Cerebellar cortex (tissue), 1 donor: ENCODE measurements at regions not wholly inside any gene's neighbourhood (a gene's known extent, or its start where the extent isn't known, plus 50 kb on each side); places are given as distances from the start of the nearest gene placed in this dataset.
"Not testable (repeated sequence)": the region's sequence is repeated elsewhere in the genome, so short reads cannot be mapped to it uniquely, and the experiment has no call there.

Source experiments
- DNase-seq: peaks from one replicate; pipeline ENCODE4 v3.0.0-alpha.2; 2015; ENCODE audit warnings: low spot score

DNA sequence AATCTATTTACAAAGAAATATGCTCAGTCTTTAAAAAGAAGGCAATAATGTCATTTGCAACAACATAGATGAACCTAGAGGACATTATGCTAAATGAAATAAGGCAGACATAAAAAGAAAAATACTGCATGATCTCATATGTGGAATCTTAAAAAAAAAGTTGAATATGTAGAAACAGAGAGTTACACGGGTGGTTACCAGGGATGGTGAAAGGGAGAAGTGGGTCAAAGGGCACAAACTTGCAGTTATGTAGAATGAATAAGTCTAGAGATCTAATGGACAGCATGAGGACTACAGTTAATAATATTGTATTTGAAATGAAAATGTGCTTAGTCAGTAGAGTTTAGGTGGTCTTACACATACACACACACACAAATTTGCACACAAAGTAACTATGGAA, 88.2 kb upstream of the CCDC71L start:
- DNase-seq = no peak

DNA sequence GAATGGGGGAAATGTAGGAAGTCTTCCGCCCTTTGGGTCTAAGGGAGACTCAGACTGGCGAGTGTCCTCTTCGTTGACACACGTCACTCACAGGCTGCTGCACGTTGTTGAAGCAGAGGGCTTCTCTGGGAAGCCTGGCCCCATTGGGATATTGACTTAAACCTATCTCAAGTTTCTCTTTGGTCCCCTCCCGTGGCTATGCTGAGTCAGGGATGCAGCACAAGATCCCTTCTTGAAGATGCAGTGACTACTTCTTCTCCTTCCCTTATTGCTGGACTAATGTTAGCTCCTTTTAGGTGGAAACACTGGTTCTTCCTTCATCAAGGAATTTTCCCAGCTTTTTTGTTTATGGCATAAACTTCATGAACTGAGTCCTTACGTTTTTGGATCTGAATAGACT, 89.8 kb upstream of the CCDC71L start:
- no peak for DNase-seq

DNA sequence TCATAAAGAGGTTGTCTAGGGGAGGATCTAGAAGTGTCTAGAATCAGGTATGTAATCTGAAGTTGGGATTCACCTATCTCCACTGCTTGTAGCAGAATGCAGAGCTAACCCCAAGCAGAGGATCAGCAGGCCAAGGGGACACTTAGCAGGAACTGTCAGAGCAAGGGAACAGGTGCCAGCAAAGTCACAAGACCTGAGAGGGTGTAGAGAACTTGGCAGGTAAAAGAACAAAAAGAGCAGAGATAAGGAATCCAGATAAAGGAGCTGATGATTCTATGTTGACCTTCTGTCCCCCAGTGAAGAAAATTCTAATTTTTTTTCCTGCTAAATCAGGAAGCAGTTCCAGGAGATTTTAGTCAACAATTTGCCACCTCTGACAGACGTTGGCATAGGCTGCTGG, 91.4 kb upstream of the CCDC71L start:
- DNase-seq = no peak

DNA sequence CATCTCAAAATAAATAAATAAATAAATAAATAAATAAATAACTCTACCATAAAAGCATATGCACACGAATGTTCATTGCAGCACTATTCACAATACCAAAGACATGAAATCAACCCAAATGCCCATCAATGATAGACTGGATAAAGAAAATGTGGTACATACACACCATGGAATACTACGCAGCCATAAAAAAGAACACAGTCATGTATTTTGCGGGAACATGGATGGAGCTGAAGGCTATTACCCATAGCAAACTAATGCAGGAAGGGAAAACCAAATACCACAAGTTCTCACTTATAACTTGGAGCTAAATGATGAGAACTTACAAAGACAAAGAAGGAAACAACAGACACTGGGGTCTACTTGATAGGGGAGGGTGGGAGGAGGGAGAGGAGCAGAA, 94.1 kb upstream of the CCDC71L start:
- not testable (repeated sequence) for DNase-seq

DNA sequence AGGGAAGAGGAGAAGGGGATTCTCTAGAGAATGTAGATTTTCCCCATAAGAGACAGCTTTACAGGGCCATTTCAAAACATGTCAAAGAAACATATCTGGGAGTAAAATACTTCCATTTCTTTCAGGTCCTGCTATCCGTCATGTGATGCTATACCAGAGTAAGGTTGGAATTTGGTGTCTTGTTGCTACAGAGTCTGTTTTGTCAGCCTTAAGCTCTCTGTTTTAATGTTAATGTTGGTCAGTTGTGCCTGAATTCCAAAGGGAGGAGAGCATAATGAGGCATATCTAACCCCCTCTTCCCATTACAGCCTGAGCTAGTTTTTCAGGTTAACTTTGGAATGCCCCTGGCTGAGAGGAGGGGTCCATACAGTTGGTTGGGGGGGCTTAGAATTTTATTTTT, 94.7 kb upstream of the CCDC71L start:
- no peak for DNase-seq

DNA sequence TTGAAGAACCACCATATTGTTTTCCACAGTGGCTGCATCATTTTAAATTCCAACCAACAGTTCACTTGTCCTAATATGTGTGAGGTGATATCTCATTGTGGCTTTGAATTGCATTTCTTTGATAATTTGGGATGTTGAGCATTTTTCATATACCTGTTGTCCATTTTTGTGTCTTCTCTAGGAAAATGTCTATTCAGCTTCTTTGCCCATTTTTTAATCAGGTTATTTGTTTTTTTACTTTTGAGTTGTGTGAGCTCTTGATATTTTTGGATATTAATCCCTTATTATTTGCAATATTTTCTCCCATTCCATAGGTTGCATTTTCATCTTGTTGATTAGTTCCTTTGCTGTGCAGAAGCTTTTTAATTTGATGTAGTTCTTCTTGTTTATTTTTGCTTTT, 95.1 kb upstream of the CCDC71L start:
- no peak for DNase-seq

DNA sequence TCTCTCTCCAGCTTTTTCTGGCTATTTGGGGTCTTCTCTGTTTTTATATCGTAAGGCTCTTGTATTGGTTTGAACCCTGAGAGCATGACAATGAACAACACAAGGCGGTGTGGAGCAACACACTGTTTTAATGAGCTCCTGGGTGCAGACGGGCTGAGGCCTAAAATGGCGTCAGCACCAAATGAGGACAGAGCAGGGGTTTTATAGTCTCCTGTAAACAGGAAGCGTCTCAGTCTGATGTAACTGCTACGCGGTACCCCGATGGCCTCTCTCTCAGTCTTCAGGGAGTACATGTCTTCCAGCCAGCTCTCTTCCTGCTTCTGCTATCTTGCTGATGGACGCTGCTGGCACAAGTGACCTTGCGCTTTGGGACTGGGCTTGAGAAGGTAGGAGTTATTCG, 95.9 kb upstream of the CCDC71L start:
- no peak for DNase-seq

DNA sequence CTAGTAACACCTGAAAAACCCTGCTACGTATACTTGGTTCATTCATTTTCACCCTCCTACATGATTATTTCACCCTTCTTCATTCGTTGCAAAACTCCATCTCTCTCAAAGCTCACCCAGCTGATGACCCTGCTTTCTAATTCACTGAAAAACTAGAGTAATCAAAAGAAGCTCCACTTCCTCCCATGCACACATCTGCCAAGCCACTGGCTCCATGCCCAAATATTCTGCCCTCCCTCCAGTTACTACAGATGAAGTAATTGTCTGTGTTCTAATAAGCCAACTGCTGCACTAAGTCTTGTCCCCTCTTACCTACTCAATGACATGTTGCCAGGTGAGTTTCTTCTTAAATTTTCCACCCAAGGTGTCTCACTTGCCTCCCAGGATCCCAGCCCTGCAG, 96.9 kb upstream of the CCDC71L start:
- no peak for DNase-seq

DNA sequence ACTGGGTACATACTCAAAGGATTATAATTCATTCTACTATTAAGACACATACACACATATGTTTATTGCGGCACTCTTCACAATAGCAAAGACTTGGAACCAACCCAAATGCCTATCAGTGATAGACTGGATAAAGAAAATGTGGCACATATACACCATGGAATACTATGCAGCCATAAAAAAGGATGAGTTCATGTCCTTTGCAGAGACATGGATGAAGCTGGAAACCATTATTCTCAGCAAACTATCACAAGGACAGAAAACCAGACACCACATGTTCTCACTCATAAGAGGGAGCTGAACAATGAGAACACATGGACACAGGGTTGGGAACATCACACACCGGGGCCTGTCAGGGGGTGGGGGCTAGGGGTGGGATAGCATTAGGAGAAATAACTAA, 101.9 kb upstream of the CCDC71L start:
- DNase-seq = not testable (repeated sequence)

DNA sequence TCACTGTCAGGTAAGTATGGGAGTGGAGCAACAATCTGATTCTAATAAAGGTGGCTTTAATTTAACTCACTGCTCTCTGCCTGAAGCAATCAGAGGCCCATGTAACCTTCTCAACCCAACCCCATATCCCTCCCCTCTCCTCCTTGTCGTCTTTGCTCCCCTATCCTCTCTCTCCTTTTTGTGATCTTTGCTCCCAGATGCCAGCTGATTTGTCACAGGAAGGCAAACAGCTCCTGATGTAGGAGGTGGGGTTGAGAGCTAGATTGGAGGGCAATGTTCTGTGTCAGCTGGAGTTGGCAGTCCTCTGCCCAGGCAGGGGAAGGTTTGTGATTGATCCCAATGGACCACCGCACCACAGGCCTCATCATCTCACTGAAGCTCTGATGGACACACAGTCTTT, 101.4 kb upstream of the PIK3CG start:
- DNase-seq = no peak

DNA sequence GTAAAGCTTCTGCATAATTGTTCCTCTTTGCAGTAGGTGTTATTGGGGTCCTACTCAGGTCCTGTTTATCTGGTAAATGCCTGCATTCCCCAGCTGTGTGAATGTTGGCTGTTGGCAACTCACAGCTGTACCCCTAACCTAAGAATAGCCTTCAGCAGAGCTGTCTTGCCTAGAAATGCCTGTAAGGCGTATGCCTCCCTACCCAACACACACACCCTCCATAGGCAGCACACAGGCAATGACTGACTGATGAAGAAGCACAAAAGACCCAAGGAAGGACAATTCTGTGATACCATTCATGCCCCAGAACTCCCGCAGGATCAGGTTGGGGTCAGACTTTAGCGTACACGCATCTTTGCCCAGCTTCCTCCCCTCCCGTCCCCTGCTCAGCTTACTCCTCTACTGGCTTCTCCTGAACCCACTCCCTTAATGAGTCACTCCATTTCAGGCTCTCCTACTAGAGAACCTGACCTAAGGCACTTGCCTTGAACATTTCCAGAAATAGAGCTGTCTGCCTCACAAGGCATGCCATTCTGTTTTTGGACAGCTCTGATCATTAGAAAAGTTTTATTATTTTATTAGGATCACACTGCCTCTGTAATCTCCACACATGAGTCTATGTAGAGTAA, 99.2 kb upstream of the PIK3CG start:
- DNase-seq = no peak

DNA sequence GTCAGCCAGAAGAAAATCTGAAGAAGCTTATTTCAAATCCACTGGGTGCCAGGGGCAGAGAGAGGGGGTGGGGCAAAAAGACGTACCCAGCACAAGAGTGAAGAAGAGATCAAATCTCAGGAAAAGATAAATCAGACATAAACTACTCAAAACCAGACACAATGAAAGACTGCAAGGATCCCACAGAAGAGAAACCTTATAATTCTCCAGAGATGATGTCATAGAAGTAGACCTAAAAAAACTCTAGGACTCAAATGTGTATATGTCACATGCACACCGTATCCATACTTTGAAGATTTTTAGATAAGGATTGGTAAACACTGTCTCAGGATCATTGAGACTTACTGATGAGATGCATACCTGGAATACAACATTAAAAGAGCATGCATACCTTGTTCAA, 98.5 kb upstream of the PIK3CG start:
- no peak for DNase-seq

DNA sequence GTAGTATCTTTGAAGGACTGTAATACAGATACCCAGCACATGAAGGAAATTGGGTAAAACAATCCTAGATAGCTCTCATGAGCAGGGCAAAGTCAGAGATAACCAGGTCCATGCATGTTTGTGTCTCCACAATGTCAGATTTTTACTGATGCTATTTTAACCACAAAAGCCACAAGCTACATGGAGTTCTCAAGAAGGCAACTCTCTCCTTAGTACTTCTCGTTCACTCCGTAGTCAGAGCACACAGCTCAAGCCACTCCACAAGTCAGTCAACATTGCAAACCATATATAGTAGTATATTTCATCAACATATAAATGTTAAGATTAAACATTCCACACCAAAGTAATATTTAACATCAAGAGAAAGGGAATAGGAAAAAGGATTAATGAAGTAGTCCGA, 98.0 kb upstream of the PIK3CG start:
- DNase-seq = no peak

DNA sequence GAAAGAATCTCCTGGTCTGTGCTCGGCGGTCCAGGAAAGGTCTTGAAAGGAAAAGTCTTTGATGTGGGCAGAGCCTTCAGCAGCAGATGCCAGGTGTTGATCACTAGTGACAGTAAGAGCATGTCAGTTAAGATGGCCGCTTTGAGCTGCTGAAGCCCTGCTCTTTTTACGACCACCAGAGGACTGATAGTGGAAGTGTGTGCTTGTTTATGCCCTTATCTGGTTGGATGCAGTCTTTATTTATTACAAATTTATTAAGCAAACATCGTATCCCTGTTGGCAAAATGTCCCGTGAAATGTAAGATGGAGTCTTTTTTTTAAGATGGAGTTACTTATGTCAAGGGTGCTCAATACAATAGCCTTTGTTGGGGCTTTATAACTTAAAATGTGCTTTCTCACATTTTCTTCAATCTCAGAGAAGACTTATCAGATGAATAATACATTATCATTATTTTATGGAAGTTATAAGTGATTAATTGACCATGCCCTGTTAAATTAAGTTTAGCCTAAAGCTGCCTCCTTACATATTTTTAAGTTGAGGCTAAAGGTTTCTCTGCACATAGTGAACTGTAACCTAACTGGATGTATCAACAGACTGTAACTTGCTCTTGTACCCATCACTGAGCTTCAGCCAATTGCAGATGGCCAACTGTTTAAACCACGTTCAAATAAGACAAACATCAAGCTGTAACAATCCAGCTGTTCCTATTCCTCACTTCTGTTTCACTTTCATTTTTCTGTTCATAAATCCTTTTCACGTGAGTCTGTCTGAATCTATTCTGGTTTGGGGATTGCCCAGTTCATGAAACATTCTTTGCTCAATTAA, 97.4 kb upstream of the PIK3CG start:
- DNase-seq = no peak

DNA sequence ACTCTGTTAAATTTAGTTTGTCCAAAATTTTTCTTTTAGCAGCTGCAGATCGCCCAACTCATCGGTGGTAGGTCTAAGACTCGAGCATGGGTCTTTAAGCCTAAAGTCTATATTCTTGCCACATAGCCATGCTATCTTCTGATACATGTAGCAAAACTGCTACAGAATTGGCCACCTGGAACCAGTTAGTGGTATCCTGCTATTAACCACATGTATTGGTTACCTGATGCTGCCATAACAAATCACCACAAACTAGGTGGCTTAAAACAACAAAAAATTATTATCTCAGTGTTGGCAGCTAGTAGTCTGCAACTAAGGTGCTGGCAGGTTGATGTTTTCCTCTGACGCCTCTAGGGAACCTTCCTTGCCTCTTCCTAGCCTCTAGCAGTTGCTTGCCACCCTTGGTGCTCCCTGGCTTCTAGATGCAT, 96.7 kb upstream of the PIK3CG start:
- DNase-seq = peak; percentile 27

DNA sequence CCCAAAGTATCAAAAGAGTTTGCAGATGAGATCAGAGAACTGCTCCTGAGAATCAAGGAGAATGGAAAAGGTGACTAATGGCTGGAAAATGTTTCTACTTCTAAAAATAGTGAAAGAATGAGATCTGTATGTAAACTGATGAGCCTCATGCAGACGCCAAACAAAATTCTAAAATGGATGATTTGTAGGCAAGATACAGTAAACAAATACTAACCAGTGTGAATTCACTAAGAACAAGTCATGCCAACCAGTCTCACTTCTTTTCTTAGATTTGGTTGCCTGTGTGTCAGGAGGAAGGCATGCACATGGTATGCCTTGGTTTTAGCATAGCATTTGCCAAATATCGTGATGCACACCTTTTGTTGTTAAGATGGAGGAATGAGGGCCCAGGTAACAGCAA, 94.9 kb upstream of the PIK3CG start:
- DNase-seq = no peak

DNA sequence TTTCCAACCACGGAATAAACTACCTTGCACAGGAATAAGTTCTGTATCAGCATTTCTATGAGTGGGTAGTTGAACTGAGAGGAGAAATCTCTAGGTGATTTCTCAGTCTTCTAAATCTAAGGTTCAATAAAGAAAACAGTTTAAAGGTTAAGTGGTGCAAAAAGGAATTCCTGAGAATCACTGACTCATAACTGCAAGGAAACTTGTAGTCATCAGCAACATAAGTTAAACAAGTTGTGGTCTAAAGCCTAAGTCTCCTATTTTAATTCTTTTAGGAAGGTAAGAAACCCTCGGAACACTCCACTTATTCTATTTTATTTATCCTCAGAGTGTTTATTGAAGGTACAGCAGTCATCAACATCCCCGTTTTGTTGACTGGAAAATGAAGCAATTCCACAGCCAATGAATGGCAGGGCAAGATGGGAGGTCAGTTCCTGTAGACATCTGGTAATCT, 92.4 kb upstream of the PIK3CG start:
- peak; percentile 73 for DNase-seq

DNA sequence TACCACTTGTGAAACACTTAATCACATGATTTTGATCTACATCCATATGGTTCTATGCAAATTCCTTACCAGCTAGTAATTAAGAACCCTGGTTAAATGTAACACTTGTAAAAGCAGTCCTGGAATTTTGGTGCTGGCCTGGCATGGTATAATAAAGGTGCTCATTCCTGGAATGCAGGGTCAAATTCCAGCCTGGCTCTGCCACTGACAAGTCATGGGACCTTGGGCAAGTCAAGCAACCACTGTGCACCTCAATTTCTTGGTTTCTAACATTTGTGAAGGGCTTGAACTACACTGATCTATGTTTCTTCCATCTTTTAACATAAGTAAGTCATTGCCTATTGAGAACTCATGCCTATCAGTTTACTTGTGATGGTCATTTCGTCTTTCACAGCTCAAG, 91.9 kb upstream of the PIK3CG start:
- peak; percentile 82 for DNase-seq

DNA sequence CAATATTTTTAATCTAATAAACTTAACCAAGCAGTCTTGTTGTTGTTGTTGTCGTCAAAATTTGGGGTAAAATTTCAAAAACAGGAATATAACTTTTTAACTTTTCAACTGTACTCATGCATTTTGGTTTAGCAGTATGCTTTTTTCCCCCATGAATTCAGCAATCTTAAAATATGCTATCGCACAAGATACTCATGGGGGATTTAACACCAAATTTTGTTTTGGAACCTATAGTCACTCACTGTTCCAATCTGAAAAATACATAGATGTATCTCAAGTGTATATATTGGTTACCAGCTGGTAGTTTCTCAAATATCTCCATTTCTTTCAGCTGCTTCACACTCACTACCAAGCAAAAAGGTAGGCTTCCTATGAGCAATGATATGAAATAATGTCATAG, 91.4 kb upstream of the PIK3CG start:
- no peak for DNase-seq

DNA sequence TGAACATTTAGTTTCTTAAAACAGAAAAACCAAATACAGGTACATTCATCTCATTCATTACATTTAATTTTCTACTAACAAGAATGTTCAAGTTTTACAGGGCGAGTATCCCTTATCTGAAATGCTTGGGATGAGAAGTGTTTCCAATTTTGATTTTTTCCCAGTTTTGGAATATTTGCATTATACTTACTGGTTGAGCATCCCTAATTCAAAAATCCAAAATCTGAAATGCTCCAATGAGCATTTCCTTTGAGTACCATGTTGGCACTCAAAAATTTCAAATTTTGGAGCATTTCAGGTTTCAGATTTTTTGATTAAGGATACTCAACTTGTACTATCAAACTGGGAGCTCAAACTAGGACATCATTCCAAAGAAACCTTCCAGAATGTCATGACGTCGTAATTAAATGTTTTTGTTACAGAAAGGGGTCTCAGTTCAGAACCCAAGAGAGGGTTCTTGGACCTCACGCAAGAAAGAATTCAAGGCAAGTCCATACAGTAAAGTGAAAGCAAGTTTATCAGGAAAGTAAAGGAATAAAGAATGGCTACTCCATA, 90.8 kb upstream of the PIK3CG start:
- DNase-seq = no peak

DNA sequence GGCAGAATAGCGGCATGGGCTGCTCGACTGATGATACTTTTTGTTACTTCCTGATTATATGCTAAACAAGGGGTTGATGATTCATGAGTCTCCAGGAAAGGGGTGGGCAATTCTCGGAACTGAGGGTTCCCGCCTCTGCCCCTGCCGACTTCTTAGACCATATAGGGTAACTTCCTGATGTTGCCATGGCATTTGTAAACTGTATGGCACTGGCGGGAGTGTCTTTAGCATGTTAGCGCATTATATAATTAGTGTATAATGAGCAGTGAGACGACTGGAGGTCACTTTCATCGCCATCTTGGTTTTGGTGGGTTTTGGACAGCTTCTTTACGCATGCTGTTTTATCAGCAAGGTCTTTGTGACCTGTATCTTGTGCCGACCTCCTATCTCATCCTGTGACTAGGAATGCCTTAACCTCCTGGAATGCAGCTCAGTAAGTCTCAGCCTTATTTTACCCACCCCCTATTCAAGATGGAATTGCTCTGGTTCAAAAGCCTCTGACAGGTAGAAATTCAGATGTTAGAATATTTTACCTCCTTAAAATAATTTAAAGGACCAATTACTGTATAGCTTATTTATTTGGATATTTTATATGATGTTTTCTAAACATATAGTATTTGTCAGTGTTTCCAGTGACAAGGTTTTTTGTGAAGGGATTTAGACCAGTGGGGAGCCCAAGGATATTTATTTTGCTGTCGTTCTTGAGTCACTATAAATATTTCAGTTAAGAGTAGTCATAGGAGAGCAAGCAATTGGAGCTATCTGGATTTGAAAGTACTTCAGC, 90.1 kb upstream of the PIK3CG start:
- peak; percentile 86 for DNase-seq

DNA sequence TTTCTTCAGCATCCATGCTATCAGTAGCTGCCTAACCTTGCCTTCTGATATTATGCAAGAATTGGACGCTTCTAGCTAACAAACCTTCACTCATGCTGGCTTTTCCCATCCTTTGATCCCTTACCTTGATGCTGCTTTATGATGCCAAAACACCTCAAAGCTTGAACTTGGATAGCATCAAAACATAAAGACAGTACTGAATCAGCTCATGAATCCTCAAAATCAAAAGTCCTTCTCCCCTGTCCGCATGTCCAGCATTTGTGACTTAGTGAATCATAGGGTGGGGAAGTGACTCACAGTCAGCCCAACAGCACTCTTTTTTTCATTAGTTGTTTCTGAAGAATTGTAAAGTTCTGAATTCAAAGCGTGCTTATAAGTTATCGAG, 89.5 kb upstream of the PIK3CG start:
- DNase-seq = peak; percentile 47
